Body of pancreas (tissue), 4 donors: ENCODE measurements at regions not wholly inside any gene's neighbourhood (a gene's known extent, or its start where the extent isn't known, plus 50 kb on each side); places are given as distances from the start of the nearest gene placed in this dataset.

Experiments used
- ATAC-seq: fragments of 150-250 bp; one replicate; pipeline ENCODE4 v1.9.1; 2016
- DNase-seq, 4 donors: peaks; one replicate each; pipeline ENCODE4 v3.0.0-alpha.2; 2019
- H3K27ac ChIP-seq, 4 donors: fragments of 200-600 bp; sonication (generic); 1 replicate in 3 of 4; 2 replicates in 1 of 4; pipeline versions ENCODE4 v1.5.1 to v1.6.1; 2016 to 2019; ENCODE audit warnings: mild to moderate bottlenecking in 1 of 4, mixed read lengths in 1 of 4, moderate library complexity in 1 of 4
- H3K27me3 ChIP-seq, 2 donors: fragments of 200-600 bp; sonication (generic); one replicate each; pipeline ENCODE4 v1.6.0; 2016; ENCODE audit warnings: mild to moderate bottlenecking in 1 of 2
- H3K36me3 ChIP-seq, 2 donors: fragments of 200-600 bp; sonication (generic); replicated peaks in 1 of 2; 2 replicates each; pipeline ENCODE4 v1.5.1; 2016; ENCODE audit warnings: low read depth in 2 of 2; ENCODE audit not compliant: insufficient read depth in 1 of 2
- H3K4me1 ChIP-seq: fragments of 200-600 bp; sonication (generic); one replicate; pipeline ENCODE4 v1.6.0; 2016
- H3K4me3 ChIP-seq, 2 donors: fragments of 200-600 bp; sonication (generic); 1 replicate in 1 of 2; 2 replicates in 1 of 2; pipeline ENCODE4 v1.5.1; 2016 to 2019
- H3K9me3 ChIP-seq, 3 donors: fragments of 200-600 bp; sonication (generic); 1 replicate in 2 of 3; 2 replicates in 1 of 3; pipeline ENCODE4 v1.5.1; 2016
- POLR2A ChIP-seq, 3 donors: fragments of 450-650 bp; IDR thresholded peaks; one replicate each; pipeline ENCODE4 v1.6.1; 2016; ENCODE audit warnings: antibody characterized with exemption in 3 of 3, mild to moderate bottlenecking in 2 of 3
- WGBS, 2 donors: methylation state at CpG; one replicate each; pipeline ENCODE4 v1.1.5; 2017; 5-methylcytosine and 5-hydroxymethylcytosine counted together
- intact Hi-C: fragments of 100-400 bp; cut with DNase I; formaldehyde crosslinking; loops from one replicate; pipeline ENCODE4 v1.15.1; 2023
- TF ChIP-seq, protein P1 (sequence below), 7 experiments: fragments of 450-650 bp in 4 of 7; fragments of 200-600 bp in 3 of 7; sonication (generic) in 3 of 7; IDR thresholded peaks; one replicate each; pipeline ENCODE4 v1.5.1; 2016 to 2019; ENCODE audit warnings: antibody characterized with exemption in 7 of 7

DNA sequence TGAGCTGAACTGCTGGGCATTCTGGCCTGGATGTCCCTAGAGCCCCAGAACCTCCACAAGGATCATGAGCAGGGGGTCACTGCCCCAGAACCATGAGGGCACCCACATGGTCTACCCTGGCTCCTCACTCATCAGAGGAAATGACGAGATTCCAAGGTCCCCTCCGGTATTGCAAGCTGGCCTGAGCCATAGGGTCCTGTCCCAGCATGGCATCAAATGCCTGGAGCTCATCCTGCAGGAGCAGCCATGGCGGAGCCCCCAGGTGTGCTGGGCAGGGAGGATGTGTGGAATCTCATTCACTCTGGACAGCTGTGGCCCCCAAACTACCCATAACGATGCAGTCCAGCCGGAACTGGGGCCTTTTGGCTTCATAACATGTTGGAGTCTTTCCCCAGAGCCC is 66.6 kb upstream of the ANTXRL start:
- H3K4me1 ChIP-seq, result no peaks in the 10 kb centered on the region
- no peaks in the 10 kb centered on the region for H3K27me3 ChIP-seq
- H3K27ac ChIP-seq, result no peak overlapping the region
- no peaks in the 10 kb centered on the region for H3K9me3 ChIP-seq
- intact Hi-C loops, result no loop called here
- no peaks in the 10 kb centered on the region for H3K36me3 ChIP-seq
- TF ChIP-seq POLR2A (IDR thresholded peaks at IDR 0.05), result no peak
- TF ChIP-seq, protein P1, sequence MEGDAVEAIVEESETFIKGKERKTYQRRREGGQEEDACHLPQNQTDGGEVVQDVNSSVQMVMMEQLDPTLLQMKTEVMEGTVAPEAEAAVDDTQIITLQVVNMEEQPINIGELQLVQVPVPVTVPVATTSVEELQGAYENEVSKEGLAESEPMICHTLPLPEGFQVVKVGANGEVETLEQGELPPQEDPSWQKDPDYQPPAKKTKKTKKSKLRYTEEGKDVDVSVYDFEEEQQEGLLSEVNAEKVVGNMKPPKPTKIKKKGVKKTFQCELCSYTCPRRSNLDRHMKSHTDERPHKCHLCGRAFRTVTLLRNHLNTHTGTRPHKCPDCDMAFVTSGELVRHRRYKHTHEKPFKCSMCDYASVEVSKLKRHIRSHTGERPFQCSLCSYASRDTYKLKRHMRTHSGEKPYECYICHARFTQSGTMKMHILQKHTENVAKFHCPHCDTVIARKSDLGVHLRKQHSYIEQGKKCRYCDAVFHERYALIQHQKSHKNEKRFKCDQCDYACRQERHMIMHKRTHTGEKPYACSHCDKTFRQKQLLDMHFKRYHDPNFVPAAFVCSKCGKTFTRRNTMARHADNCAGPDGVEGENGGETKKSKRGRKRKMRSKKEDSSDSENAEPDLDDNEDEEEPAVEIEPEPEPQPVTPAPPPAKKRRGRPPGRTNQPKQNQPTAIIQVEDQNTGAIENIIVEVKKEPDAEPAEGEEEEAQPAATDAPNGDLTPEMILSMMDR (IDR thresholded peaks at IDR 0.05), result no peak
- ATAC-seq, result no peak
- 60 to 65% methylated on average over 2 to 5 of the region's 5 CpGs for WGBS, 2 donors
- DNase-seq, result no peak
- no peak overlapping the region for H3K4me3 ChIP-seq

DNA sequence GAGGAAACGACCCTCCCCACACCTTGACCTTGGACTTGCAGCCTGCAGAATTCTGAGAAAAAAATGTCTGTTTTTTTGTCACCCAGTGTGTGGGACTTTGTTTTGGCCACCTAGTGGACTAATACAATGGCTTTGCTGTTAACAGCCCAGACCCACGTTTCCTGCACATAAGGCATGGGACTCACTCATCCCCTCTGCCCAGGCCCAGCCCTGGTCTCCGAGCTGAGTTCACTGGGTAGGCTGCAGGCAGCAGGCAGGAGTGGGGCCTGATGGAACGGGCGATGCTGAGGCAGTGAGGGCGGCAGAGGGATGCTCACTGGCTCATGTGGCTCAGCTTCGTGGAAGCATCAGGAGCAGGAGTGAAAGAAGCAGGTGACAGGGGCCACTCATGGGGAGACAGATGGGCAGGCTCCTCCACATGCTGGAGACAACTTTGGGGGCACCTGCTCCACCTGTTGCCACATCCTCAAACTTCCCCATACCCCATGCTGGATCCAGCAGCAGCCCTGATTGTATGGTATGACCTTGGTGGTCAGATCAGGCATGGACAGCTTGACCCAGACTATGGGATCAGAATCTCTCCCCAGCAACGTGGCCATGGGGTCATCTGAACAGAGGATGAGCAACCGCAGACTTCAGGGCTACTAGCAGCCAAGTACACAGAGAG is 65.8 kb upstream of the ANTXRL start:
- ATAC-seq (no peak), DNase-seq (no peak)
- Histone ChIP-seq H3K27ac (no peak overlapping the region), H3K36me3 (no peaks in the 10 kb centered on the region), H3K4me1 (no peaks in the 10 kb centered on the region), H3K4me3 (no peak overlapping the region), H3K27me3 (no peaks in the 10 kb centered on the region), H3K9me3 (no peaks in the 10 kb centered on the region)
- 56 to 63% methylated on average over 9 of the region's 9 CpGs for WGBS, 2 donors
- intact Hi-C loops, result no loop called here
- TF ChIP-seq, protein P1 (IDR thresholded peaks at IDR 0.05), result no peak
- TF ChIP-seq POLR2A (IDR thresholded peaks at IDR 0.05), result no peak

DNA sequence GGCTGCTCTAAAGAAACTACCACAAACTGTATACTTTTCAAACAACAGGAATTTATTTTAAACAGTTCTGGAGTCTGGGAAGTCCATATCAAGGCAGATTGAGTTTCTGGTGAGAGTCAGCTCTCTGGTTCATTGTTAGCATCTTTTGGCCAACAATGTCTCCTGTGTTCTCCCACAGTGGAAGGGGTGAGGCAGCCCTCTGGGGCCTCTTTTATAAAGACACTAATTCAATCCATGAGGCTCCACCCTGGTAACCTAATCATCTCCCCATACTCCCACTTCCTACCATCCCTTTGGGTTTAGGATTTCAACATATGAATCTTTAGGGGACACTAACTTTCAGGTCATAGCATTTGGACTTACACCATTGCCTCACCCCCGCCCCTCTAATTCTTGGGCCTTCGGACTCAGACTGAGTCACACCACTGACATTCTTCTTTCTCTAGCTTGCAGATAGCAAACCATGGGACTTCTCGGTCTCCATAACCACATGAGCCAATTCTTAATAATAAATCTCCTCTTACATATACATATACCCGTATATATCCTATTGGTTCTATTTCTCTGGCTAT is 64.3 kb upstream of the ANTXRL start:
- TF ChIP-seq, protein P1 (IDR thresholded peaks at IDR 0.05), result no peak
- TF ChIP-seq POLR2A (IDR thresholded peaks at IDR 0.05), result no peak
- Histone ChIP-seq H3K36me3 (no peaks in the 10 kb centered on the region), H3K4me3 (no peak overlapping the region), H3K4me1 (no peaks in the 10 kb centered on the region), H3K27ac (no peak overlapping the region), H3K9me3 (no peaks in the 10 kb centered on the region), H3K27me3 (no peaks in the 10 kb centered on the region)
- WGBS, 2 donors, result 82 to 83% methylated on average over 4 of the region's 4 CpGs
- intact Hi-C loops, result no loop called here
- ATAC-seq (no peak), DNase-seq (no peak)

DNA sequence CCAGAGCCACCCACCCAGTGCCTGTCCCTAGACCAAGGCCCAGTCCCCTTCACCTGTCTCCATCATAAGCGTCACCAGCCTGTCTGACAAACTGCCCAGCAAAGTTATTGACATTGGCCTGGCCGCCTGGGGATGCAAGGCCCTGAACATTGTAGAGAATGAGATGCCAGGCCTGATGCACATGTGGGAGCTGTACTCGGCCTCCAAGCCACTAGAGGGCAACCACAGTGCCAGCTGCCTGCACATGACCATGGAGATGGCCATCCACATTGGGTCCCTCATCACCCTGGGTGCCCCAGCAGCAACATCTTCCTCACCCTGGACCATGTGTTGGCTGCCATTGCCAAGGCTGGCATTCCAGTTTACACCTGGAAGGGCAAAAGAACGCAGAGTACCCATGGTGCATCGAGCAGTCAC is 63.7 kb upstream of the ANTXRL start:
- Histone ChIP-seq H3K4me3 (no peak overlapping the region), H3K36me3 (no peaks in the 10 kb centered on the region), H3K9me3 (no peaks in the 10 kb centered on the region), H3K27me3 (no peaks in the 10 kb centered on the region), H3K27ac (no peak overlapping the region), H3K4me1 (no peaks in the 10 kb centered on the region)
- TF ChIP-seq, protein P1 (IDR thresholded peaks at IDR 0.05), result no peak
- no peak for TF ChIP-seq POLR2A (IDR thresholded peaks at IDR 0.05)
- ATAC-seq, result no peak
- intact Hi-C loops, result no loop called here
- 72 to 100% methylated on average over 1 to 5 of the region's 5 CpGs for WGBS, 2 donors
- DNase-seq, result peak in 1 of 4 donors; percentile 10
